HG03066 (cell line): ENCODE measurements at regions not wholly inside any gene's neighbourhood (a gene's known extent, or its start where the extent isn't known, plus 50 kb on each side); places are given as distances from the start of the nearest gene placed in this dataset.

Experiments used
- ATAC-seq: cut with Tn5 transposase; IDR thresholded peaks from one replicate; pipeline ENCODE4 v1.9.1; 2021; ENCODE audit warnings: low read depth; ENCODE audit not compliant: unreplicated experiment

- no peak for ATAC-seq
Observed at GRCh38 chr4:4775493-4776004, 83.9 kb upstream of the MSX1 start.

GRCh38 chr4:4772534-4772933, 86.9 kb upstream of the MSX1 start:
- ATAC-seq = no peak

- no peak for ATAC-seq
Observed at GRCh38 chr4:4771160-4771559, 88.3 kb upstream of the MSX1 start.

GRCh38 chr4:4770610-4771009, 88.9 kb upstream of the MSX1 start:
- ATAC-seq = no peak

- ATAC-seq = no peak
Observed at GRCh38 chr4:4766564-4766963, 92.9 kb upstream of the MSX1 start.

GRCh38 chr4:4765811-4766210, 93.7 kb upstream of the MSX1 start:
- ATAC-seq = no peak

GRCh38 chr4:4764558-4764905, 94.9 kb upstream of the MSX1 start:
- no peak for ATAC-seq

- ATAC-seq = no peak
Observed at GRCh38 chr4:4763822-4764557, 95.5 kb upstream of the MSX1 start.

- ATAC-seq = peak; percentile 88
Observed at GRCh38 chr4:4762909-4763821, 96.3 kb upstream of the MSX1 start.

GRCh38 chr4:4762300-4762699, 97.2 kb upstream of the MSX1 start:
- ATAC-seq = no peak

- ATAC-seq = no peak
Observed at GRCh38 chr4:4761128-4761982, 98.1 kb upstream of the MSX1 start.

GRCh38 chr4:4759883-4760282, 99.6 kb upstream of the MSX1 start:
- ATAC-seq = no peak

- no peak for ATAC-seq
Observed at GRCh38 chr4:4759232-4759631, 100.2 kb upstream of the MSX1 start.

GRCh38 chr4:4758681-4759080, 100.8 kb upstream of the MSX1 start:
- ATAC-seq = no peak

- ATAC-seq = no peak
Observed at GRCh38 chr4:4755306-4755705, 104.2 kb upstream of the MSX1 start.

- no peak for ATAC-seq
Observed at GRCh38 chr4:4754641-4755040, 104.8 kb upstream of the MSX1 start.

- ATAC-seq = no peak
Observed at GRCh38 chr4:4753643-4754042, 105.8 kb upstream of the MSX1 start.

GRCh38 chr4:4752576-4753401, 106.7 kb upstream of the MSX1 start:
- no peak for ATAC-seq

- ATAC-seq = no peak
Observed at GRCh38 chr4:4752025-4752424, 107.4 kb upstream of the MSX1 start.

GRCh38 chr4:4750187-4750586, 109.3 kb upstream of the MSX1 start:
- ATAC-seq = no peak
